HG02884 (cell line): ENCODE measurements at regions not wholly inside any gene's neighbourhood (a gene's known extent, or its start where the extent isn't known, plus 50 kb on each side); places are given as distances from the start of the nearest gene placed in this dataset.
"Not testable (repeated sequence)": the region's sequence is repeated elsewhere in the genome, so short reads cannot be mapped to it uniquely, and the experiment has no call there.

Experiments
- ATAC-seq: cut with Tn5 transposase; IDR thresholded peaks from one replicate; pipeline ENCODE4 v1.9.1; 2021; ENCODE audit warnings: mild to moderate bottlenecking, moderate library complexity; ENCODE audit not compliant: unreplicated experiment

- no peak for ATAC-seq
These were observed 190.4 kb upstream of the ATP10B start for GRCh38 chr5:161042443-161042842.

GRCh38 chr5:161040818-161041217, 188.8 kb upstream of the ATP10B start:
- no peak for ATAC-seq

DNA sequence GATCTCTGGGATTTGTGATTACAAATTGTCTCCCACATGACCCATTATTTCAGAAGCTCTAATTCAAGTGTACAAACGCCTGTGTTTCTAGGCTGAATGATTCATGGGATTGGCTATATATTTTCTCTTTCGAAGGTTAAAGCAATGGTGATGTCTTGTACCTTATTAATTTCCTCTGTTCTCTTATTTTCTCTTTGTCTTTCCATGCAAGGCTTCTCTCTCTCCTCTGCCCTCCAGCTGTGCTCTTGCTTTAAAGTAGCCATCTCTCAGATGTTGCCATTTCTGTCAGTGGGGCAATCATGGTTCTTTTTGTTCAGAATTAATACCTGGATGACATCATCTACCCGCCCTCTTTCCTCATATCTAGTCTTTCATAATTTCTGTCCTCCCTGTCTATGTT, 184.3 kb upstream of the ATP10B start:
- ATAC-seq: no peak

DNA sequence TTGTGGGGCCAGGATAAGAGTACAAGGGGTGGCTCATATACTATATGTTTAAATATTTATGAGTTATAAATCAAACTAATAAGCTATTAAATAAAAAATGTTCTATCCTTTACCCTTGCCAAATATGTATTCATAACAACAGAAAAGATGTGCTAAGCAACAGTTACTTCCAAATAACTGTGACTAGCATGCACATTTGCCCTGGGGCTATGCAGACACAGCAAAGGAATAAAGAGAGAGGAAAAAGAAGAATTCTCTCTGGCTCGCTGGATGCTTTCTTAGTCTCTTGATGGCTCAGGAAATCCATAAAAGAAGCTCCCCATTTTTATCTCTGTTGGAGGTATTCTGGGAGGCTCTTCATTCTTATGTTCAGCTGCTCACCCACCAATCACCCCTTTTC, 182.4 kb upstream of the ATP10B start:
- ATAC-seq: no peak

- no peak for ATAC-seq
These were observed 178.2 kb upstream of the ATP10B start for GRCh38 chr5:161030229-161030628.

DNA sequence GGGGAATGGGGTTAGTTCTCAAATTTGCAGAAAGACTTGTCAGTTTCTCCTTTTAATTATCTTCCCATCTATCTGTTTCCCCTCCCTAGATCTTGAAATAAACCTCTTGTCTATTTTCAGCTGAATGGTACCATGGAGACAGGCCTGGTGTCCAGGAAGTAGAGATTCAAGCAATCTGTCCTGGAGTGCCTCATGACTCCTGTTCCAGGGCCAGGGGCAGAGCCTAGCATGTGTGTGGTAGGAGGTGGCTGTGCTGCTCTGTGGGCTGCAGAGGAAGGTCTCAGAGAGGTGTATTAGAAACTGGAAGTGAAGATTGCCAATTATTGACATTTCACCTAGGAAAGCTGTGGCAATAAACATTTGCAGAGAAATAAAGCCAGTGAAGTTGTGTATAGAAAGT, 175.8 kb upstream of the ATP10B start:
- ATAC-seq: no peak

DNA sequence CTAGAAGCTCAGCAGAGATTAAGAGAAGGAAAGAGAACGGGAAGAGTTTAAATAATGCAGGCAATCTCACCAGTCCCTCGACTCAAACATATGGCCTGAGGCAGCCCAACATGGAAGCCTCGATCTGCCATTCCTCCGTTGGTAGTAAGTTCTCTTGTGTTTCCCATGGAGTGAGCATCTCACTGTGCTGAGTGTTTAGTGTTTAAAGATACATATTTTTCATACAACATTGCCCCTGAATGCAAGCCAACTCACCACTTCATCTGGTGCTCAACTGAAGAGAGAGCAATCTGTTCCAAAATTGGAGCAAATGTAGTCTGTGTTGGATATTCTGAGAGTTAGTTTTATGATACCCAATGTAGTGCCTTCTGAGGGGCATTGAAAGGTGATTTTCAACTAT, 171.5 kb upstream of the ATP10B start:
- no peak for ATAC-seq

DNA sequence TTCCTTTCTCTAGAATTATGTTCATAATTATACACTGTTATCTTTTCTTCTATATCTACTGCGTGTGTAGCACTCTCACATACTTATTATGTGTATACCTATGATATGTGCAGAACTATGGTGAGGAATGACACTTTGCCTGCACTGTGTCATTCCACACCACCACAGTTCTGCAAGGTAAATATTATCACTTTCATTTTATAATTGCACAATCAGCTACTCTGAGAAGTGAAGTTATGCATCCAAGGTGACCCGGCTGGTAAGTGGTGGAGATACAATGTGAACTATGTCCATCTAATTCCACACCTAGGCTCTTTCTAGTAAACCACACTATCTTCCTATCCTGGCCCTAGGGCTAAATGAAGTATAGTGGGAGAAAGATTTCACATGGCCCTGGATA, 170.1 kb upstream of the ATP10B start:
- ATAC-seq: no peak

DNA sequence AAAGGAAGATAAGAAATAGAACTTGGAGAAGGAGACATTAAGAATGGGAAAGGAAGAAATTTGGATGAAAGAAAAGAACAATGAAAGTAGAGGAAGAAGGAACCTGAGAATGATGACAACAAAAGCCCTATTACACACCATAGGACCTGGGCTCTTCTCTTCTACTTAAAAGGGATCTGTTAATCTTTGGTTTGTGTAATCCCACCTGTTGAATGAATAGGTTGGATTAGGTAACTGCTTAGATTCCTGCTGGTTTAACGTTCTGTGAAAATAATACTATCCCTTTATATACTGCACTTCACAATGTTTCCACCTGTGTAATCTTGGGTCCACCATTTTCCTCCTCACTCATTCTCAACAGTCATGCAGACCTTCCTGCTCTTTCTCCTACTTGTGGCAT, 157.8 kb upstream of the ATP10B start:
- no peak for ATAC-seq

GRCh38 chr5:161009194-161009593, 157.2 kb upstream of the ATP10B start:
- ATAC-seq: no peak

DNA sequence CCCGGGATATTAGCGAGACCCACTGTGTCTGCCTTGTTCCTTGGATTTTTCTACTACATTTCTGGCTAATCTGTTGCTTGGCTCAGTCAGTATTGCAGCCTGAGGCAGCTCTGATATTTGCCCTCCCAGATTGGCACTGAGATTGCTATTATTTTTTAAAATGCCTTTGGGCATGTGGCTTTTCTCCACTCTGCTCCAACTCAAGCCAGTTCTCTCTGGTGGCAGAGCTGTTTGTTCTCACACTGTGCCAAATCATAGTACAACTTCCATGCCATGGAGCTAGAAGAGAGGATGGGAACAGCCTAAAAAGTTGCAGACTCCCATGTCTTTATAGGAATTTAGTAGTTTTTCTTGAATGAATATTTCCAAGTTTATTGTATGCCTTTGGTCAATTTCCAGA, 155.9 kb upstream of the ATP10B start:
- no peak for ATAC-seq

DNA sequence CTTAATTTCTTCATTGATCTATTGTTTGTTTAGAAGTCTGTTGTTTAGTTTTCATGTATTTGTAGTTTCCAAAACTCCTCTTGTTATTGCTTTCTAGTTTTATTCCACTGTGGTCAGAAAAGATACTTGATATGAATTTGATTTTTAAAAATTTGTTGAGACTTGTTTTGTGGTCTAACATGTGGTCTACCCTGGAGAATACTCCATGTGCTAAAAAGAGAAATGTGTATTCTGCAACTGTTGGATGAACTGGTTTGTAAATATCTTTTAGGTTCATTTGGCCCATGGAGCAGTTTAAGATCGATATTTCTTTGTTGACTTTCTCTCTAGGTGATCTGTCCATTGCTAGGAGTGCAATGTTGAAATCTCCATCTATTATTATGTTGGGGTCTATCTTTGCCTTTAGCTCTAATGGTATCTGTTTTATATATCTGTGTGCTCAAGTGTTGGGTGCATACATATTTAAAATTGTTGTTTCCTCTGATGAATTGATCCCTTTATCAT, 150.6 kb upstream of the ATP10B start:
- no peak for ATAC-seq

DNA sequence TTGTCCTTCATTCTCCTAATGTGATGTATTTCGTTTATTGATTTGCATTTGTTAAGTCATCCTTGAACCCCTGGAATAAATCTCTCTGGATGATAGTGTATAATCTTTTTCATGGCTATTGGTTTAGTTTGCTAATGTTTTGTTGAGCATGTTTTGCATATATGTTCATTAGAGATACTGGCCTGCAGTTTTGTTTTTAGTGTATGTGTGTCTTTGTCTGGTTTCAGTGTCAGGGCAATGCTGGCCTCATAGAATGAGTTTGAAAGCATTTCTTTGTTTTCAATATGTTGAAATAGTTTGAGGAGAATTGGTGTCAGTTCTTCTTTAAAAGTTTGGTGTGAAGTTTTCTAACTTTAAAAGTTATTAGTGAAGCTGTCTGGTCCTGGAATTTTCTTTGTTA, 149.6 kb upstream of the ATP10B start:
- peak; percentile 73 for ATAC-seq

- ATAC-seq: not testable (repeated sequence)
These were observed 149.1 kb upstream of the ATP10B start for GRCh38 chr5:161001142-161001541.

DNA sequence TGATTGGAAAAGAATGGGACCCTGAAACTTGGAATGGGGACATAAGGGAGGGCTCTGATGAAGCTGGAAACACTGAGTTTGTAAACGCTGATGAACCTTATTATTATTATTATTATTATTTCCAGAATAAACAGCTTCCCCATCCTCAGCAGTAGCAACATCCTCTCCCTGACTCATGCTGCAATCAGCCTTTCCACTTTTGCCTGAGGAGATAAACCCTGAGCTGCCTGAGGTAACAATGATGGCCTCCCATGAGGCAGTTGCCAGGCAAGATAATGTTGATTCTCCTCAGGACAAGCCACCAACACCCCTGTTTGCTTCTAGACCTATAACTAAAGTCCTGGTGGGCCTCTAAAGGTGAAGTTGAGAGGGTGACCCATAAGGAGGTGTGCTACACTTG, 139.2 kb upstream of the ATP10B start:
- no peak for ATAC-seq

DNA sequence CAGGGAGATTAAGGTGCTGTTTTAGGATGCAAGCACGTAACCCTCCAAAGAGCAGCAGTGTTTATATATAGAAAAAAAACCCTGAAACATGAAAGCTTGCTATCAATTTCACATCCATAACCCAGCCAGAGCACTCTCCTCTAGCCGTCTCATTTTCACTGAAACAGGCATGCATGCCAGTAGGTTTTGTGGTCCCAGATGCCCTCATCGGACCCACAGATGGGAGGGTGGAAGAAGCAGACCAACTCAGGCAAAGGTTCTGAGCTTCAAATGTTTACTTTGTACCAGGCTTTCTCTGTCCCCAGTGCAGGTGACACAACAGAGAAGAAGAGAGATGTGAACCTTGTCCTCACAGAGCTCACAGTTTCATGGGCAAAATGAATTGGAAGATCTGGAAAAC, 127.4 kb upstream of the ATP10B start:
- no peak for ATAC-seq

GRCh38 chr5:160978944-160979343, 126.9 kb upstream of the ATP10B start:
- no peak for ATAC-seq

DNA sequence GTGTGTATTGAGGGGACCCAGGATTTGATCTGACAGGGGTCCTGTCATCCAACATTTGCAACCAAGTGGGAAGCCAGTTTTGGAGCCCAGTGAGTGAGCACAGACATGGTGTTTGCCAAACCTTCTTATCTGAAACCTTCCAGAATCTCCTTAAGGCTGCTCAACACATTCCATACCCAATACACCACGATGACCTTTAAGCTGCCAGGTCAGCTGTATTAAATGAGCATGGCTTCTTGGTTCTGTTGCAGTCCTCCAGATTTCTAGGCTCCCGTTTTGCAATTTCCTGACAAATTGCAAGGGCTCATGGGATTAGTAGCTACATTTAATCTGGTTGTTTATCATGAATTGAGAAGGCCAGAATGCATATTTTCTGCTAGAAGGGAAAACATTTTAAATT, 124.2 kb upstream of the ATP10B start:
- no peak for ATAC-seq

GRCh38 chr5:160970605-160971191, 118.7 kb upstream of the ATP10B start:
- ATAC-seq: no peak

GRCh38 chr5:160969645-160970044, 117.6 kb upstream of the ATP10B start:
- no peak for ATAC-seq

DNA sequence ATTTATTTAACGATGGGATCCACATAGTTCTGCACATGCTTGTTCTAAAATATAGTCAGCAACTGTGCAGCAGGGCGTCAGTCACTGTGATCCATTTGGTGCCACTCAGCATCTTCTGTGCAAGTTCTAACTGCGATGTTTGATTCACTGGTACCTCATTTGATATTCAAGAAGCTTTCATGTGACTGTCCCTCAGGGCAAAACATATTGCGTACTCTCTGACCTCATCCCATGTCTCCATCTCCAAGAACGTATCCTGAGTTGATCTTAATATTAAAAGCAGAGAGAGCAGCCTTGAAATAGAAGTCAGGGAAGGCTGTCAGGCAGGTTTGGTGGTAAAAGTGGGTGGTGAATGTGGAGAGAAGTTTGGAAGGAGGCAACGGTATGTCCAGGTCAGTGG, 116.5 kb upstream of the ATP10B start:
- ATAC-seq: no peak

GRCh38 chr5:160966921-160967320, 114.9 kb upstream of the ATP10B start:
- no peak for ATAC-seq

DNA sequence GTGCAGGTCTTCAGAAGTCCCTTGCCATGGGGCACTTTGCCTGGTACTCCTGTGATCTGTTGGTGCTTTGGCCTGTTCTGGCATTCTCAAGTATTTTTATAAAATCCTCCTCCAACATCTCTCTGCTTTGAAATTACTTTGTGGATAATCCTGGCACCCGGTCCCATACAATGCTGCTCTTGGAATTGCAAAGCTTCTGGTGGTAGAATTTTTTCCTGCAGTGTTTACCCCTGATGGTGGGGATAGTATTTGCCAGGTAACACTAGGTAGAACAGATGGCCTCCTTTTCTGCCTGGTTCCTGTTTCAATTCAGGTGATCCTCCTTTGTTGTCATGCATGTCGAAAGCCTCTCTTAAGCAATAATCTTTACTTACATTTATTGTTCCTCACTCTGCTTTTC, 109.8 kb upstream of the ATP10B start:
- ATAC-seq: no peak
